Tibial nerve (tissue), 4 donors: ENCODE measurements at regions not wholly inside any gene's neighbourhood (a gene's known extent, or its start where the extent isn't known, plus 50 kb on each side); places are given as distances from the start of the nearest gene placed in this dataset.

ENCODE experiments used
- DNase-seq, 2 donors: peaks; one replicate each; pipeline ENCODE4 v3.0.0-alpha.2; 2019; ENCODE audit warnings: low spot score in 2 of 2
- H3K27ac ChIP-seq, 4 donors: fragments of 200-600 bp; sonication (generic) in 3 of 4; one replicate each; pipeline ENCODE4 v1.5.1; 2017 to 2019; ENCODE audit warnings: mild to moderate bottlenecking in 1 of 4
- H3K27me3 ChIP-seq, 2 donors: fragments of 200-600 bp; sonication (generic) in 1 of 2; one replicate each; pipeline versions ENCODE4 v1.5.1 to v1.6.0; 2017 to 2019
- H3K36me3 ChIP-seq, 3 donors: fragments of 200-600 bp; sonication (generic); one replicate each; pipeline ENCODE4 v1.5.1; 2018 to 2019
- H3K4me1 ChIP-seq, 4 donors: fragments of 200-600 bp; sonication (generic) in 3 of 4; one replicate each; pipeline ENCODE4 v1.5.1; 2017 to 2019
- H3K4me3 ChIP-seq, 4 donors: fragments of 200-600 bp; sonication (generic) in 3 of 4; one replicate each; pipeline ENCODE4 v1.5.1; 2017 to 2019; ENCODE audit warnings: mild to moderate bottlenecking in 1 of 4, moderate library complexity in 1 of 4
- H3K9me3 ChIP-seq, 4 donors: fragments of 200-600 bp; sonication (generic) in 3 of 4; one replicate each; pipeline ENCODE4 v1.5.1; 2017 to 2019
- EP300 ChIP-seq, 2 donors: sonication (generic); formaldehyde crosslinking; IDR thresholded peaks; one replicate each; pipeline ENCODE4 v1.6.1; 2017; ENCODE audit warnings: antibody characterized with exemption in 2 of 2, mild to moderate bottlenecking in 1 of 2
- POLR2A ChIP-seq, 2 donors: fragments of 450-650 bp; IDR thresholded peaks; one replicate each; pipeline ENCODE4 v1.6.1; 2017; ENCODE audit warnings: antibody characterized with exemption in 2 of 2, mild to moderate bottlenecking in 2 of 2, moderate library complexity in 2 of 2
- WGBS, 2 donors: methylation state at CpG; one replicate each; pipeline ENCODE4 v1.1.5; 2018; 5-methylcytosine and 5-hydroxymethylcytosine counted together
- TF ChIP-seq, protein P1 (sequence below), 5 experiments: fragments of 200-600 bp in 3 of 5; fragments of 450-650 bp in 2 of 5; sonication (generic) in 3 of 5; IDR thresholded peaks; one replicate each; pipeline ENCODE4 v1.5.1; 2016 to 2019; ENCODE audit warnings: antibody characterized with exemption in 5 of 5, mild to moderate bottlenecking in 3 of 5, moderate library complexity in 2 of 5

GRCh38 chr10:21030091-21030490, 133.0 kb upstream of the NEBL start:
- Histone ChIP-seq H3K36me3 (no peaks in the 10 kb centered on the region), H3K27me3 (no peaks in the 10 kb centered on the region), H3K27ac (no peak overlapping the region), H3K9me3 (peaks cover 0 to 10% (median 0%) of the 10 kb centered on the region in 4 donors), H3K4me1 (no peaks in the 10 kb centered on the region), H3K4me3 (no peak overlapping the region)
- 85 to 86% methylated on average over 10 of the region's 10 CpGs for WGBS, 2 donors
- no peak for TF ChIP-seq EP300 (IDR thresholded peaks at IDR 0.05)
- no peak for TF ChIP-seq POLR2A (IDR thresholded peaks at IDR 0.05)
- TF ChIP-seq, protein P1, sequence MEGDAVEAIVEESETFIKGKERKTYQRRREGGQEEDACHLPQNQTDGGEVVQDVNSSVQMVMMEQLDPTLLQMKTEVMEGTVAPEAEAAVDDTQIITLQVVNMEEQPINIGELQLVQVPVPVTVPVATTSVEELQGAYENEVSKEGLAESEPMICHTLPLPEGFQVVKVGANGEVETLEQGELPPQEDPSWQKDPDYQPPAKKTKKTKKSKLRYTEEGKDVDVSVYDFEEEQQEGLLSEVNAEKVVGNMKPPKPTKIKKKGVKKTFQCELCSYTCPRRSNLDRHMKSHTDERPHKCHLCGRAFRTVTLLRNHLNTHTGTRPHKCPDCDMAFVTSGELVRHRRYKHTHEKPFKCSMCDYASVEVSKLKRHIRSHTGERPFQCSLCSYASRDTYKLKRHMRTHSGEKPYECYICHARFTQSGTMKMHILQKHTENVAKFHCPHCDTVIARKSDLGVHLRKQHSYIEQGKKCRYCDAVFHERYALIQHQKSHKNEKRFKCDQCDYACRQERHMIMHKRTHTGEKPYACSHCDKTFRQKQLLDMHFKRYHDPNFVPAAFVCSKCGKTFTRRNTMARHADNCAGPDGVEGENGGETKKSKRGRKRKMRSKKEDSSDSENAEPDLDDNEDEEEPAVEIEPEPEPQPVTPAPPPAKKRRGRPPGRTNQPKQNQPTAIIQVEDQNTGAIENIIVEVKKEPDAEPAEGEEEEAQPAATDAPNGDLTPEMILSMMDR (IDR thresholded peaks at IDR 0.05), result no peak
- DNase-seq, result no peak

- Histone ChIP-seq H3K9me3 (no peaks in the 10 kb centered on the region), H3K27ac (no peak overlapping the region), H3K4me3 (no peak overlapping the region), H3K36me3 (no peaks in the 10 kb centered on the region), H3K27me3 (no peaks in the 10 kb centered on the region), H3K4me1 (no peaks in the 10 kb centered on the region)
- no peak for DNase-seq
- TF ChIP-seq POLR2A (IDR thresholded peaks at IDR 0.05), result no peak
- TF ChIP-seq, protein P1 (IDR thresholded peaks at IDR 0.05), result no peak
- TF ChIP-seq EP300 (IDR thresholded peaks at IDR 0.05), result no peak
- 70% methylated on average over 3 of the region's 3 CpGs for WGBS, 2 donors
Observed at GRCh38 chr10:21022821-21023220, 125.7 kb upstream of the NEBL start.

DNA sequence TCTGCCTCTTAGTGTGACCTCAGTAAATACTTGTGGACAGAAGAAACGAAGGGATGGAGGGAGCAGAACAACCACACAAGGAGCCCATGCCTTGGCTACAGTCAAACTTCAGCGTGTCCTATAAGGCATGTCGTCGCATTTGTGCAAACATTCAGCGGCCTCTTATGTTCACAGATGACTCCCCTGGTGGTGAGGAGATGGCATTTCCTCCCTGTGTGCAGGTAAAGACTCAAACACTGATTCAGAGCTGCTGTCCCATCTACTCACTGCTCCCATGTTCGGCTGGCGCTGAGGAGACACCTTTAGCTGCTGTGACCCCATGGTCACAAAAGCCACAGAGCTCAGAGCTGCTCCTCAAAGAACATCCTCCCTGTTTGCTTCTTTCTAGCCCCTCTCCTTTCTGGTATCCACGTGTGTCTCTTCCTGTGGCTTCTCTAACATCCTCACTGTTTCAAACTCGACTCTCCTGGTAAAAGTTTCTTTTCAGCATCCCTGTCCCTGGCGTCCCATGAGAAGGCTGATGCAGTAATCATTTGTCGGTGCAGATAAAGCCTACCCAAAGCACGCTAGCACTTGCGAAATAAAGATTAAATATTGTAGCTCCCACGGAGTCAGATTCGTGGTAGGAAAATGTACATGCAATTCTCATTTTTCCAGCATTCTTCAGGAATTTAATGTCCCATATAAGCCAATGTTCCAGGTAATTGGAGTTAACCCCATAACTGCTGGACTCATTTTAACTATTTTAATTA, 124.9 kb upstream of the NEBL start:
- no peaks in the 10 kb centered on the region for H3K27me3 ChIP-seq
- no peak overlapping the region for H3K27ac ChIP-seq
- TF ChIP-seq, protein P1 (IDR thresholded peaks at IDR 0.05), result no peak
- TF ChIP-seq POLR2A (IDR thresholded peaks at IDR 0.05) (no peak), EP300 (IDR thresholded peaks at IDR 0.05) (no peak)
- DNase-seq, result no peak
- no peak overlapping the region for H3K4me3 ChIP-seq
- no peaks in the 10 kb centered on the region for H3K36me3 ChIP-seq
- no peaks in the 10 kb centered on the region for H3K4me1 ChIP-seq
- H3K9me3 ChIP-seq, result no peaks in the 10 kb centered on the region
- WGBS, 2 donors, result 77 to 80% methylated on average over 15 of the region's 15 CpGs

DNA sequence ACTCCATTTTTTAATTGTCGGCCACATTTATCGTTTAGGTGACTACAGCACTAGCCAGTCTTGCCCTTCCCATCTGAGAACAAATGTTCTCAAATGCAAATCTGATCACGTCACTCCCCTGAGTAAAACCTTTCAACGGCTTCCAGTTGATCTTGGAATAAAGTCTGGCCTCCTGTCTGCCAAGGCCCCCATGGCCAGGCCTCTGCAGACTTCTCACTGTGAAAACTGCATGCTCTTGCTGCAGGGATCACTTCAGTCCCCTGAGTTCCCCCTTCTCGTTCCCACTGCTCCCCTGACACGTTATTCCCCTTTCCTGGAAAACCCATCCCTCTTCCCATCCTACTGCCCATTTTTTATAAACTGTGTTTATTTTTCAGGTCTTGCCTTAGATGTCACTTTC, 124.1 kb upstream of the NEBL start:
- Histone ChIP-seq H3K9me3 (no peaks in the 10 kb centered on the region), H3K36me3 (no peaks in the 10 kb centered on the region), H3K27ac (no peak overlapping the region), H3K4me1 (no peaks in the 10 kb centered on the region), H3K27me3 (no peaks in the 10 kb centered on the region), H3K4me3 (no peak overlapping the region)
- TF ChIP-seq POLR2A (IDR thresholded peaks at IDR 0.05), result no peak
- TF ChIP-seq, protein P1 (IDR thresholded peaks at IDR 0.05), result no peak
- no peak for TF ChIP-seq EP300 (IDR thresholded peaks at IDR 0.05)
- no peak for DNase-seq
- WGBS, 2 donors, result 75% methylated on average over 6 of the region's 6 CpGs

- TF ChIP-seq, protein P1 (IDR thresholded peaks at IDR 0.05), result no peak
- H3K36me3 ChIP-seq, result no peaks in the 10 kb centered on the region
- H3K4me1 ChIP-seq, result no peaks in the 10 kb centered on the region
- no peak overlapping the region for H3K4me3 ChIP-seq
- no peak overlapping the region for H3K27ac ChIP-seq
- 94 to 96% methylated on average over 7 of the region's 7 CpGs for WGBS, 2 donors
- H3K9me3 ChIP-seq, result no peaks in the 10 kb centered on the region
- no peak for DNase-seq
- H3K27me3 ChIP-seq, result no peaks in the 10 kb centered on the region
Observed at GRCh38 chr10:21020545-21020944, 123.4 kb upstream of the NEBL start.
